Fibroblast of lung (primary cell): ENCODE measurements at regions not wholly inside any gene's neighbourhood (a gene's known extent, or its start where the extent isn't known, plus 50 kb on each side); places are given as distances from the start of the nearest gene placed in this dataset.
A peak's percentile ranks its signal among the peaks of the same experiment; 100 is the strongest.

Experiments
- DNase-seq, 2 donors: peaks; one replicate each; pipeline versions ENCODE4 v3.0.0 to v3.0.0-alpha.2; 2010; ENCODE audit warnings: low read depth in 2 of 2
- H2AFZ ChIP-seq: 2 replicates; pipeline ENCODE4 v1.5.1; 2012; ENCODE audit warnings: low read length, control low read depth, inconsistent platforms
- H3K27ac ChIP-seq: 2 replicates; pipeline ENCODE4 v1.5.1; 2011; ENCODE audit warnings: low read length, control low read depth; ENCODE audit not compliant: insufficient read depth
- H3K27me3 ChIP-seq: 2 replicates; pipeline ENCODE4 v1.5.1; 2011; ENCODE audit warnings: mild to moderate bottlenecking, low read length; ENCODE audit not compliant: control insufficient read depth, insufficient read depth
- H3K36me3 ChIP-seq: 2 replicates; pipeline ENCODE4 v1.5.1; 2011; ENCODE audit warnings: low read length; ENCODE audit not compliant: control insufficient read depth, insufficient read depth
- H3K4me1 ChIP-seq: 2 replicates; pipeline ENCODE4 v1.5.1; 2011; ENCODE audit warnings: low read length; ENCODE audit not compliant: control insufficient read depth, insufficient read depth; ENCODE audit errors: extremely low read depth
- H3K4me2 ChIP-seq: 2 replicates; pipeline ENCODE4 v1.5.1; 2011; ENCODE audit warnings: low read length, control low read depth; ENCODE audit not compliant: insufficient read depth; ENCODE audit errors: extremely low read depth
- H3K4me3 ChIP-seq, 4 experiments: fragments of 200-600 bp in 1 of 4; sonication (generic) in 1 of 4; replicated peaks in 1 of 4; 2 replicates each; pipeline ENCODE4 v1.5.1; 2011 to 2016; ENCODE audit warnings: low read length in 4 of 4, low read depth in 3 of 4, mild to moderate bottlenecking in 3 of 4, control low read depth in 2 of 4, inconsistent platforms in 1 of 4, mixed read lengths in 1 of 4; ENCODE audit not compliant: insufficient read depth in 1 of 4; ENCODE audit errors: control extremely low read depth in 1 of 4
- H3K79me2 ChIP-seq: 2 replicates; pipeline ENCODE4 v1.5.1; 2012; ENCODE audit warnings: mild to moderate bottlenecking, low read length, inconsistent platforms; ENCODE audit not compliant: control insufficient read depth, insufficient read depth
- H3K9ac ChIP-seq: 2 replicates; pipeline ENCODE4 v1.5.1; 2011; ENCODE audit warnings: mild to moderate bottlenecking, low read length, control low read depth; ENCODE audit not compliant: insufficient read depth
- H3K9me3 ChIP-seq: 2 replicates; pipeline ENCODE4 v1.5.1; 2012; ENCODE audit warnings: low read depth, low read length; ENCODE audit not compliant: control insufficient read depth, insufficient read depth
- H4K20me1 ChIP-seq: 2 replicates; pipeline ENCODE4 v1.5.1; 2011; ENCODE audit warnings: low read length; ENCODE audit not compliant: control insufficient read depth, insufficient read depth; ENCODE audit errors: extremely low read depth
- EZH2 ChIP-seq: IDR thresholded peaks from 2 replicates; pipeline ENCODE4 v1.5.1; 2012; ENCODE audit warnings: low read length, control low read depth, mild to moderate bottlenecking; ENCODE audit errors: missing control alignments
- TF ChIP-seq, protein P1 (sequence below), 2 donors: IDR thresholded peaks in 1 of 2; conservative IDR thresholded peaks in 1 of 2; 1 replicate in 1 of 2; 2 replicates in 1 of 2; pipeline ENCODE4 v1.5.1; 2011 to 2012; ENCODE audit warnings: low read length in 2 of 2, control low read depth in 1 of 2, inconsistent platforms in 1 of 2, low read depth in 1 of 2, mild to moderate bottlenecking in 1 of 2

- DNase-seq: peak in 1 of 2 donors; percentile 50
- H3K9ac ChIP-seq: no peak overlapping the region
- H3K4me1 ChIP-seq: peaks cover 8% of the 10 kb centered on the region
- no peak for TF ChIP-seq EZH2
- TF ChIP-seq, protein P1, sequence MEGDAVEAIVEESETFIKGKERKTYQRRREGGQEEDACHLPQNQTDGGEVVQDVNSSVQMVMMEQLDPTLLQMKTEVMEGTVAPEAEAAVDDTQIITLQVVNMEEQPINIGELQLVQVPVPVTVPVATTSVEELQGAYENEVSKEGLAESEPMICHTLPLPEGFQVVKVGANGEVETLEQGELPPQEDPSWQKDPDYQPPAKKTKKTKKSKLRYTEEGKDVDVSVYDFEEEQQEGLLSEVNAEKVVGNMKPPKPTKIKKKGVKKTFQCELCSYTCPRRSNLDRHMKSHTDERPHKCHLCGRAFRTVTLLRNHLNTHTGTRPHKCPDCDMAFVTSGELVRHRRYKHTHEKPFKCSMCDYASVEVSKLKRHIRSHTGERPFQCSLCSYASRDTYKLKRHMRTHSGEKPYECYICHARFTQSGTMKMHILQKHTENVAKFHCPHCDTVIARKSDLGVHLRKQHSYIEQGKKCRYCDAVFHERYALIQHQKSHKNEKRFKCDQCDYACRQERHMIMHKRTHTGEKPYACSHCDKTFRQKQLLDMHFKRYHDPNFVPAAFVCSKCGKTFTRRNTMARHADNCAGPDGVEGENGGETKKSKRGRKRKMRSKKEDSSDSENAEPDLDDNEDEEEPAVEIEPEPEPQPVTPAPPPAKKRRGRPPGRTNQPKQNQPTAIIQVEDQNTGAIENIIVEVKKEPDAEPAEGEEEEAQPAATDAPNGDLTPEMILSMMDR (conservative IDR thresholded peaks at IDR 0.05 in 1 of 2, IDR thresholded peaks at IDR 0.05 in 1 of 2; ENCODE audit: low read depth in 1 of 2, low read length in 2 of 2): no peak
- peak overlapping the region; percentile 52 for H2AFZ ChIP-seq
- peak overlapping the region; percentile 37 for H3K4me2 ChIP-seq
- no peaks in the 10 kb centered on the region for H3K9me3 ChIP-seq
- H3K27ac ChIP-seq: peak overlapping the region; percentile 2
- no peak overlapping the region for H3K4me3 ChIP-seq
- H3K36me3 ChIP-seq: no peaks in the 10 kb centered on the region
- no peaks in the 10 kb centered on the region for H4K20me1 ChIP-seq
- no peaks in the 10 kb centered on the region for H3K79me2 ChIP-seq
- no peaks in the 10 kb centered on the region for H3K27me3 ChIP-seq
These were observed 54.4 kb upstream of the GAB1 start for GRCh38 chr4:143282211-143282707.

- TF ChIP-seq, protein P1 (conservative IDR thresholded peaks at IDR 0.05 in 1 of 2, IDR thresholded peaks at IDR 0.05 in 1 of 2; ENCODE audit: low read depth in 1 of 2, low read length in 2 of 2): no peak
- TF ChIP-seq EZH2: no peak
- no peaks in the 10 kb centered on the region for H3K9me3 ChIP-seq
- H3K4me2 ChIP-seq: no peak overlapping the region
- DNase-seq: no peak
- no peak overlapping the region for H3K9ac ChIP-seq
- peak overlapping the region in 1 of 4 experiments; percentile 10 for H3K4me3 ChIP-seq
- peak overlapping the region; percentile 16 for H3K27ac ChIP-seq
- H3K4me1 ChIP-seq: peaks cover 14% of the 10 kb centered on the region
- H2AFZ ChIP-seq: peak overlapping the region; percentile 62
- no peaks in the 10 kb centered on the region for H4K20me1 ChIP-seq
- no peaks in the 10 kb centered on the region for H3K27me3 ChIP-seq
- no peaks in the 10 kb centered on the region for H3K79me2 ChIP-seq
- no peaks in the 10 kb centered on the region for H3K36me3 ChIP-seq
These were observed 50.8 kb upstream of the GAB1 start for GRCh38 chr4:143285696-143286437.

DNA sequence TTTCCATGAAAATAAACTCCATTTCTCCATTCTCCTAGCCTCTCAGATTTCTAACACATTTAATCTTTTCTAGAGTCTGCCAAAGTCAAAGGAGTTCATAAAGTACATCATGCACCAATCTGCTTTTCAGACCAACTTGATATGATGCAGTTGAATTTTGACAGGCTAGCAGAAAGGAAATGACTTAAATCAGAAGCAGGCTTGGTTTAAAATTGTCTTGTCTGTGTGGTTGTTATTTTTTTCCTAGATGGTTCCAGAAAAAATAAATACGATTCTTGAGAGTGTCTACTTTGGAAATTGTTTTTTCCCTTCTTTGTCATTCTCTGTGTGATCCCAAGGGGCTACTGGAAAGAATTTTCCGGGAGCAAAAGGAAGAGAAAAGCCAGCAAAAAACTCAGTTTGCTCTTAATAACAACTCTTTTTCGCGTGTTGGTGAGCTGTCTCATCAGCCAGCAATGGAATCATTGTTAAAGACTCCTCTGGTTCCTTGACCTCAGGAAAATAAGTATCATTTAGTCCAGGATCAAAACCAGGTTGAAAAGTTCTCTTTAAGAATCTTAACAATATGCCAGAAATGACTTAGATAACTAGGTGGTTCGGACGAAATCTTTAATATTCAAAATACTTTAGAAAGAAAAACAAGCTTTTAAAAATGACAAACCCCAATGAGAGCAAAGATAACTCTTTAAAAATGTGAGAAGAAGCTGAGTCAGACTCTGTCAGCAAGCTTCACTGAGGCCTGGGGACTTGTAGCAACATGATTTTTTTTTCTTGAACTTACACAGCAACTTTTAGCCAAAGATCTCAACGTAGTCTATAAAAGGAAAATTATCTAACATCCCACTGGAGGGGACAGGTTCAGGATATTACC, 49.7 kb upstream of the GAB1 start:
- peak; percentile 64 for DNase-seq
- peak overlapping the region; percentile 65 for H3K4me2 ChIP-seq
- no peaks in the 10 kb centered on the region for H3K9me3 ChIP-seq
- H4K20me1 ChIP-seq: no peaks in the 10 kb centered on the region
- H3K27me3 ChIP-seq: no peaks in the 10 kb centered on the region
- peak overlapping the region; percentile 42 for H3K27ac ChIP-seq
- H3K79me2 ChIP-seq: no peaks in the 10 kb centered on the region
- no peak overlapping the region for H3K9ac ChIP-seq
- peak overlapping the region in 2 of 4 experiments; percentile 3 to 23 for H3K4me3 ChIP-seq
- no peaks in the 10 kb centered on the region for H3K36me3 ChIP-seq
- peaks cover 14% of the 10 kb centered on the region for H3K4me1 ChIP-seq
- no peak for TF ChIP-seq EZH2
- TF ChIP-seq, protein P1 (conservative IDR thresholded peaks at IDR 0.05 in 1 of 2, IDR thresholded peaks at IDR 0.05 in 1 of 2; ENCODE audit: low read depth in 1 of 2, low read length in 2 of 2): no peak
- peak overlapping the region; percentile 65 for H2AFZ ChIP-seq
